Head of caudate nucleus (tissue), 42 donors: ENCODE measurements at regions not wholly inside any gene's neighbourhood (a gene's known extent, or its start where the extent isn't known, plus 50 kb on each side); places are given as distances from the start of the nearest gene placed in this dataset.

ENCODE experiments used
- DNase-seq, 42 donors: peaks; one replicate each; pipeline versions ENCODE4 v3.0.0 to v3.0.0-alpha.2; 2020 to 2021; ENCODE audit warnings: mixed read lengths in 7 of 42
- intact Hi-C: fragments of 100-400 bp; cut with DNase I; formaldehyde crosslinking; loops from one replicate; pipeline ENCODE4 v1.15.0; 2022

DNA sequence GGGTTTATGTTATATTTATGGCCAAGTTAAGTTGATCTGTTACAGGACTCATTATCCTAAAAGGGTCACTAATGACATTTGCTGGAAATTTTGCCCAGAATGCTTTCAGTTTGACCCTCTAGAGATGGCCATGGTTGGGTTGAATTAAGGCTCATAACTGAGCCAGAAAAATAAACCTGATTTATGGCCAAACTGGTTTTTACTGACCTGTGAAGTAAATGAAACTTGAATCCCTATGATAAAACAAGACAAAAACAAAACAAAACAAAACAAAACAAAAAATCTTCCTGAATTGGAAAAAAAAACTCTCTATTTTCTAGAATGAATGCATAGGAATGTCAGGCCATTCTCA lies 72.5 kb upstream of the CLDN14 start:
- no peak for DNase-seq
- intact Hi-C loops: no loop called here

DNA sequence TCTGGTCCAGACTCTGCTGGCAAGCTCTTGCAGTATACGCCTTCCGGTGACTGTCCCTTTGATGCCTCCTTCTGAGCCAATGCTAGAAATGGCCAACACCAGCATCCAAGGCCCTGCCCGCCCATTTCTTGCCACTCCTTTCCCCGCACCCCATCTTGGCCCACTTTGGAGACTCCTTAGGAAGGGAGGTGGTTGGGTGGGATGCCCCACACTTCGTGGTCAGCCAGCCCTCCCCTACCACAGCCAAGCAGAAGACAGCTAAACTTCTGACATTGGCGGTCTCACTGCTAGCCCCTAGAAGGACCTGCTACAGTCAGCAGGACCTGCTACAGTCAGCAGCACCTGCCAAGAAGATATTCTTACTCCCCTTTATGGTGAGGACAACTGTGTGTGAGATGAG lies 73.5 kb upstream of the CLDN14 start:
- DNase-seq: no peak
- intact Hi-C loops: no loop called here

DNA sequence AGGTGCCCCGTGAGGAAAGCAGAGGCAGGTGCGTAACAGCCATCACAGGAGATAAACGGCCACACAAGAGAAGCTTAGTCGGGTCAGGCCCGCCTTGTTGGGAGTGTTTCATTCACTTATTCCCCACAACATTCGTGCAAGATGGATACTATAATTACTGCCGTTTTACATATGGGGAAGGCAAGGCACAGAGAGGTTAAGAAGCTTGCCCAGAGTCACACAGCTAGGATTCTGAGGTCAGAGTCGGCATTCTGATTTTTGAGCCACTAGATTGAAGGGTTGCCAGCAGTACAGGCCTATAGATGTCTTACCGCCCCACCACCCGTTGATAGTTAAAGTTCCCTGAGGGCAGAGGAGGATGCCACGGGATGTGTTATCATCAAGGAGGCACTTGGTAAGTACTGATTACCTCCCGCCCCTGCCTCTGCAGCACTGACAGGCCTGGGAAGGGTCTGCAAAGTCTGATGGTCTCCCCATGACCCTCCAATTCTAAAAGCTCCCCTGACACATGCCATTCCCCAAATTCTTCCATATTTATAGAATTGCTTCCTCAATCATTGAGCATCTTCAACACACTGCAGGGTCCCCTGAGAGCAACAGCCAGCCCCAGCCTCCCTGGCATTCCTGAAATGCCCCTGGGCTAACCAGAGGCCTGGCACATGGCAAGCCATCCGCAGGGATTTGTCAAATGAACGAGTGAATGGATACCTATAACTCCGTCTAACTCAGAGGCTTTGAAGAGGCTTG lies 74.7 kb upstream of the CLDN14 start:
- intact Hi-C loops: no loop called here
- DNase-seq: no peak

DNA sequence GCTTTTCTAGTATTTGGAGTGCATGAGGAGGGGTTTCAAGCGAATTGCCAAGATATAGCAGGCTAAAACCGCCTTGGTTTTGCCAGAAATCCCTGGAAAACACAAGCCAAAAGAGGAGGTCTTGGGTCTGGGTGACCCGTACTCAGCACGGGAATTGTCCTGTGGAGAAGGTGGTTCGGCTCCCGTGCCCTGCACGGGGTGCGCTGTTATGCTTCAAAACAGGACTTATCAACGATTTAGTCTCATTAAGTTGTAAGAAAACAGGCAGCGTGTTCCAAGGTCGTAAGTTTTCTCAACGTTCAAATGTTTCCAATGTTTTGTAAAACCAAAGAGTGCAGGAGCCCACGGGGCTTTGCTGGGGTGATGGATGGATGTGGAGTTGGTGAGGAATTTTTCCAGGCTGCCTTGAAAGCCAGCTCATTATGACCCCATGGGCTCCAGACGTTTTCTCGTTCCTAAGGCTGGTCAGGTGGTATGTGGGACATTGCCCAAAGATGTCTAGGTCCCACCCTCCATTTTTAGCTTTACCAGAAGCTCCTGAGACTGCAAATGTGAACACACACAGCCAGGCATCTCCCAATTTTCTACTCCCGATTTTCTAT lies 75.4 kb upstream of the CLDN14 start:
- DNase-seq: no peak
- intact Hi-C loops: no loop called here

DNA sequence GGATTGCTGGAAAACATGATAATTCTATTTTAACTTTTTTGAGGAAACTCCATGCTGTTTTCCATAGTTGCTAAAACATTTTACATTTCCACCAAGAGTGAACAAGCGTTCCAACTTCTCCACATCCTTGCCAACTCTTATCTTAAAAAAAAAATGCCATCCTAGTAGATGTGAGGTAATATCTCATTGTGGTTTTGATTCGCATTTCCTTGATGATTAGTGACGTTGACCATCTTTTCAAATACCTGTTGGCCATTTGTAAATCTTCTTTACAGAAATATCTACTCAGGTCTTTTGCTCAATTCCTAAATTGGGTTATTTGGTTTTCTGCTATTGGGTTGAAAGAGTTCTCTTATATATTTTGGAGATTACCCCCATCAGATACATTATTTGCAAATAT lies 77.4 kb upstream of the CLDN14 start:
- DNase-seq: no peak
- intact Hi-C loops: no loop called here

- intact Hi-C loops: no loop called here
- DNase-seq: no peak
These were observed 81.1 kb upstream of the CLDN14 start for GRCh38 chr21:36560933-36561575.

DNA sequence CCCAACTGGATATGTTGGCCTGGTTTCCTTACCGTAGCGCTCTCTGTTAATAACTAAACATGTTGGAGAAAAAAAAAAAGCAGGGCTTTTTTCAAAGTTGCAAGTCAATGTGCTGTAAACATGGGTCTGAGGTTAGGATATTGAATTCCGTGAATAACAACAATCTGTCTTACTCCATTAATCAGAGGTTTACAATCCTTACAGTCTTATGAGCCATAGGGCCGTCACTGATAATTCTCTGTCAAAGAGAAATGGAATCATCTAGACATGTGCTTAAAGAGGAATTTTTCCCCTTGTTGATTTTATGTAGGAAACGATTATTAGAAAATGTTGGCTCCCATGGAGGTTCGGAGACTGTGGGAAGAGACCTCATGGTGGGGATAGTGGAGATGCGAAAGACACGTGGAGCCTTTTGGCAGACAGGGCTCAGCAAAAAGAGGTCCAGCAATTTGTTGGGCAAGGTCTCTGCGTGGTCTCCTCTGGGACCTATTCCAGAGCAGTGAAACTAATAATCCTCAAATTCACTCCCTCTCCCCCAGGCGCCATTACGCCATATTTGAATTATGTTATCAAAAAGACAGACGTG lies 83.5 kb upstream of the CLDN14 start:
- intact Hi-C loops: no loop called here
- peak in 1 of 42 donors; percentile 15 for DNase-seq

- peak in 1 of 42 donors; percentile 9 for DNase-seq
- intact Hi-C loops: no loop called here
These were observed 84.7 kb upstream of the CLDN14 start for GRCh38 chr21:36564647-36565046.

GRCh38 chr21:36565540-36565939 lies 85.6 kb upstream of the CLDN14 start:
- intact Hi-C loops: no loop called here
- DNase-seq: peak in 1 of 42 donors; percentile 17

DNA sequence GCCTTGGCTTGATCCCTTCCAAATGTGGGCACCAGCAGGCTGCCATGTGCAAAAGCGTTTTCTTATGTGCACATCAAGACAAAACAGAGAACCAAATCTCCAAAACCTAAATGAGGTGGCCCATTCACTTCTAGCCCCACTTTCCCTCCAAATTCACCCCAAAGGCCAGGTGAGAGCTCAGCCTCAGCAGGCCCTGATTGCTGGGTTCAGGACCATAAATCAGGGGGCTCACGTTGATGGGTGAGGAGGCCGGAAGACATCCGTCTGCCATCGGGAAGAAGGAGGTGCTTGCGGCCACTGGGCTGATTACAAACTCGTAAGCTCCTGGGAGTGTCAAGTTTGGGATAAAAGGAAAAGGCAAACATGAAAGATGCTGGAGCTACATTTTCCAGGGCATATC lies 86.7 kb upstream of the CLDN14 start:
- intact Hi-C loops: no loop called here
- peak in 1 of 42 donors; percentile 31 for DNase-seq

DNA sequence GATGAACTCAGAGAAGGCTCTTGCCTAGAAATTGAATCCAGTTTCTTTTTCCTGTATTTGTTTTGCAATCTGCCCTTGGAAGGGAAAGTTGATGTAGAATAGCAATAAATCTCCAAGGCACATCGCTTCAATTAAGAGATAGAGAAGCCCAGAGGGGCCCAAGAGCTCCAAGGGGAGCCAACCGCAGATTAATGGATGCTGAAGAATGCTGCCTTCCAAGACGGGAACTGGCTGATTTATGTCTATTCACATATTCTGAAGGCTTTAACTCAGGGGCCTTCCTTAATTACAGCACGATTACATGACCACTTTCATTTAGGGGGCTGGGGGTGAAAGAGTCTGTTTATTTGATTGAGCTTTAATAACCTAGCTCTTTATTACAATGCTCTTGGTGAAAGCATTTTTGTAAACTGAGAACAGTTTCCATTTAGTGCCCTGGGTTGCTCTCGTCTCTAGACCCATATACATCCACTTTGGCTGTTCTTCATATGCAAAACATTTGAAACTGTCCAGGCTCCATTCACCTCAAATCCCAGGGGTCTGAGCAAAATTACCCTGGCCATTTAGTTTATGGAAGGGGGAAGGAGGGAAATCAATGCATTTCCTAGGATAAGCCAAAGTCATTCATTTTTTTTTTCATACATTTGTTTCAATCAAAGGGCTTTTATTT lies 87.4 kb upstream of the CLDN14 start:
- no peak for DNase-seq
- intact Hi-C loops: no loop called here

DNA sequence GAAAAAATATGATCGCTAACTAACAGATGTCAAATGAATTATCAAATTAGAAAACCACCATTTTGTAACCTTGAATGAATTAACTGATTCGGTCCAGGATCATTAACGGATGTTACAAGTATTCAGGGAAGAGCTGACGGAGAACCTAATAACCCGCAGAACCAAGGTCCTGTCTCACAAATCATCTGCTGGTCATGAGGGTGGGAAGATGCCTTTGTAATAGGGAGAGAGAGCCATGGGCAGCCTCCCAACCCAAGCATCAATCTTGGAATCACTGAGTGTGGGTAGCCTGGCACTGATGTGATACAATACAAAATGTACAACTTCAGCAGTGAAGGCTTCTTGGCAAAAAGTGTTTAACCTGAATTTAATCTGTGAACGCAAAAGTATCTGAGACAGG lies 89.6 kb upstream of the CLDN14 start:
- intact Hi-C loops: no loop called here
- no peak for DNase-seq

GRCh38 chr21:36571556-36571955 lies 91.6 kb upstream of the CLDN14 start:
- intact Hi-C loops: no loop called here
- no peak for DNase-seq

- no peak for DNase-seq
- intact Hi-C loops: no loop called here
These were observed 92.1 kb upstream of the CLDN14 start for GRCh38 chr21:36572039-36572438.

DNA sequence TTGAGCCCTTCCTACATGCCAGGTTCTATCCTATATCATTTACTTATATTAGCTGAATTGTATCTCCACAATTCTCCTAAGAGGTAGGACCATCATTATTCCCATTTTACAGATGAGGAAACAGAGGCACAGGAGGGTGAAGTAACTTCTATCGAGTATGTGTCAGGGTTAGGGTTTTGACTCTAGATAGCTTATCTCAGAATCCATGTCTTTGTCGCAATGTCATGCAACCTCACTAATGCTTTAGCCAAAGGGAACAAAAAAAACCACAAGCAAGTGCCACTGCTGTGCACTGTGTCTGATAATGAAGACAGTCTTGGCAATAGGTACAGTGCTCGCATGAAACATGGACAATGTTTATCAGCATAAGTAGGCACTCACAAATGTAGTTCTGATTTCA lies 95.4 kb upstream of the CLDN14 start:
- intact Hi-C loops: no loop called here

DNA sequence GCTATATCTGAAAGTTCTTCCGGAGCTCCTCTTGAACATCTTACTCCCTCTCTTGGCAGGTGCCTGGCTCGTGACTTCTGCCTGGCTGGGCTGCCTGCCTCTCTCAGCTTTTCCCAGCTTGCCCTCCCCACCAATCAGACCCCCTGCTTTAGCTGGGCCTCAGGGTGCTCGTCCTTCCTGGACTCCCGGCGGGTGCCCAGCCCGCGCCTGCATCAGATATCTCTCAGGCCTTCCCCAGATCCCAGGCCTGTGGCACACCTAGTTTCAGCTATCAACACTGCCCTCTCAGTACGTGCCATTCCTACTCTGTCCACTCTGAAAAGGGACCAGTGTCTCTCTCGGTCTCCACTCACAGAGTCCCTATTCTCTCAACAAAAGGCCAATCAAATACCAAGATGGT lies 96.5 kb upstream of the CLDN14 start:
- peak in 3 of 42 donors; percentile 2 to 40 (median 9) for DNase-seq
- intact Hi-C loops: no loop called here

More for the DNA sequence above, 95.4 kb upstream of the CLDN14 start:
- DNase-seq: no peak

- intact Hi-C loops: no loop called here
- DNase-seq: no peak
These were observed 100.0 kb upstream of the CLDN14 start for GRCh38 chr21:36579898-36580297.

DNA sequence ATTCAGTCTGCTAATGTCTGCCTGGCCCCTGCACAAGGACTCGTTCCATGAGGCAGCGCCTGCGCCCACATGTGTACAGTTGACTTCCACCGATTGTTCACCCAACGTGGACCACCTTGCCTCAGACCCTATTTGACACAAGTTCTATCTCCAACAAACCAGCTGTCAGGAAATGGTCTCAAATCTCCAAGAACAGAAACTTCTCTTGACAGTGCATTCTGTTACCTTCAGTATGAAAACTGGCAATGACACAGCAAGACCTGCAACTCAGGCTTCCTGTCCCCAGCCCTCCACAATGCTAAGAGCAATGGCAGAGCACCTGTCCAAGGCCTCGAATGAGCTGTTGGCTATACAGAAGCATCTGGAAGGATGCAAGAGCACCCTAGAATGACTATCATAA lies 102.3 kb upstream of the CLDN14 start:
- intact Hi-C loops: no loop called here
- DNase-seq: no peak

GRCh38 chr21:36583591-36583990 lies 103.7 kb upstream of the CLDN14 start:
- DNase-seq: no peak
- intact Hi-C loops: no loop called here
